ENCODE measurements at regions not wholly inside any gene's neighbourhood (a gene's known extent, or its start where the extent isn't known, plus 50 kb on each side); places are given as distances from the start of the nearest gene placed in this dataset.
A peak's percentile ranks its signal among the peaks of the same experiment; 100 is the strongest.
"Not testable (repeated sequence)": the region's sequence is repeated elsewhere in the genome, so short reads cannot be mapped to it uniquely, and the experiment has no call there.

- Histone ChIP-seq H3K27me3 (ENCODE audit: insufficient read depth, poor library complexity, severe bottlenecking) (no peaks in the 10 kb centered on the region), H3K4me3 (replicated peaks; ENCODE audit: insufficient read depth, low read length) (no peak overlapping the region), H3K27ac (replicated peaks) (no peak overlapping the region)
- no peak for TF ChIP-seq SPI1 (IDR thresholded peaks at IDR 0.05; ENCODE audit: borderline replicate concordance, low read depth)
- TF ChIP-seq, protein P1, sequence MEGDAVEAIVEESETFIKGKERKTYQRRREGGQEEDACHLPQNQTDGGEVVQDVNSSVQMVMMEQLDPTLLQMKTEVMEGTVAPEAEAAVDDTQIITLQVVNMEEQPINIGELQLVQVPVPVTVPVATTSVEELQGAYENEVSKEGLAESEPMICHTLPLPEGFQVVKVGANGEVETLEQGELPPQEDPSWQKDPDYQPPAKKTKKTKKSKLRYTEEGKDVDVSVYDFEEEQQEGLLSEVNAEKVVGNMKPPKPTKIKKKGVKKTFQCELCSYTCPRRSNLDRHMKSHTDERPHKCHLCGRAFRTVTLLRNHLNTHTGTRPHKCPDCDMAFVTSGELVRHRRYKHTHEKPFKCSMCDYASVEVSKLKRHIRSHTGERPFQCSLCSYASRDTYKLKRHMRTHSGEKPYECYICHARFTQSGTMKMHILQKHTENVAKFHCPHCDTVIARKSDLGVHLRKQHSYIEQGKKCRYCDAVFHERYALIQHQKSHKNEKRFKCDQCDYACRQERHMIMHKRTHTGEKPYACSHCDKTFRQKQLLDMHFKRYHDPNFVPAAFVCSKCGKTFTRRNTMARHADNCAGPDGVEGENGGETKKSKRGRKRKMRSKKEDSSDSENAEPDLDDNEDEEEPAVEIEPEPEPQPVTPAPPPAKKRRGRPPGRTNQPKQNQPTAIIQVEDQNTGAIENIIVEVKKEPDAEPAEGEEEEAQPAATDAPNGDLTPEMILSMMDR (IDR thresholded peaks at IDR 0.05; ENCODE audit: insufficient read depth, low read length), result peak; percentile 45
- no peak for DNase-seq (ENCODE audit: low read depth in 1 of 2, low spot score in 1 of 2)
Measured at GRCh38 chr10:51010977-51011376, 63.3 kb upstream of the PRKG1 start.

DNA sequence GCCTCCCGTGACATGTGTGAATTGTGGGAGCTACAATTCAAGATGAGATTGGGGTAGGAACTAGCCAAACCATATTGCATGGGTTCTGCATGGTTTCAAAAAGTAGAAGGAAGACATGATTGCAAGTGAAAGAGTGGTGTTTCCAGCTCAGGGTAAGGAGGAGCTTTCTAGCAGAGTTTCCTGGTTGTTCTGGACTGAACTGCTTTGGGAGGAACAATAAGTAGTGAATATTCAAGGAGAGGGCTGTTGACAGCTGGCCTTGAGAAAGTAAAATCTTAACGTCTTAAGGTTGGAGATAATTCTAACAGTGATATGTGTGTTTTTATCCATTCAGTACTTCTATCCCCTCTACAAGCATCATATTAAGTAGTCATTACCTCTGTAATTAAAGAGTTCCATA, 62.2 kb upstream of the PRKG1 start:
- DNase-seq (ENCODE audit: low read depth in 1 of 2, low spot score in 1 of 2), result no peak
- no peak overlapping the region for H3K27ac ChIP-seq (replicated peaks)
- no peaks in the 10 kb centered on the region for H3K27me3 ChIP-seq (ENCODE audit: insufficient read depth, poor library complexity, severe bottlenecking)

GRCh38 chr10:51014680-51015389, 59.5 kb upstream of the PRKG1 start:
- no peak for TF ChIP-seq GABPA (IDR thresholded peaks at IDR 0.05; ENCODE audit: low read depth)
- no peak for TF ChIP-seq POLR2AphosphoS5 (IDR thresholded peaks at IDR 0.05; ENCODE audit: low read depth)
- TF ChIP-seq, protein P2, sequence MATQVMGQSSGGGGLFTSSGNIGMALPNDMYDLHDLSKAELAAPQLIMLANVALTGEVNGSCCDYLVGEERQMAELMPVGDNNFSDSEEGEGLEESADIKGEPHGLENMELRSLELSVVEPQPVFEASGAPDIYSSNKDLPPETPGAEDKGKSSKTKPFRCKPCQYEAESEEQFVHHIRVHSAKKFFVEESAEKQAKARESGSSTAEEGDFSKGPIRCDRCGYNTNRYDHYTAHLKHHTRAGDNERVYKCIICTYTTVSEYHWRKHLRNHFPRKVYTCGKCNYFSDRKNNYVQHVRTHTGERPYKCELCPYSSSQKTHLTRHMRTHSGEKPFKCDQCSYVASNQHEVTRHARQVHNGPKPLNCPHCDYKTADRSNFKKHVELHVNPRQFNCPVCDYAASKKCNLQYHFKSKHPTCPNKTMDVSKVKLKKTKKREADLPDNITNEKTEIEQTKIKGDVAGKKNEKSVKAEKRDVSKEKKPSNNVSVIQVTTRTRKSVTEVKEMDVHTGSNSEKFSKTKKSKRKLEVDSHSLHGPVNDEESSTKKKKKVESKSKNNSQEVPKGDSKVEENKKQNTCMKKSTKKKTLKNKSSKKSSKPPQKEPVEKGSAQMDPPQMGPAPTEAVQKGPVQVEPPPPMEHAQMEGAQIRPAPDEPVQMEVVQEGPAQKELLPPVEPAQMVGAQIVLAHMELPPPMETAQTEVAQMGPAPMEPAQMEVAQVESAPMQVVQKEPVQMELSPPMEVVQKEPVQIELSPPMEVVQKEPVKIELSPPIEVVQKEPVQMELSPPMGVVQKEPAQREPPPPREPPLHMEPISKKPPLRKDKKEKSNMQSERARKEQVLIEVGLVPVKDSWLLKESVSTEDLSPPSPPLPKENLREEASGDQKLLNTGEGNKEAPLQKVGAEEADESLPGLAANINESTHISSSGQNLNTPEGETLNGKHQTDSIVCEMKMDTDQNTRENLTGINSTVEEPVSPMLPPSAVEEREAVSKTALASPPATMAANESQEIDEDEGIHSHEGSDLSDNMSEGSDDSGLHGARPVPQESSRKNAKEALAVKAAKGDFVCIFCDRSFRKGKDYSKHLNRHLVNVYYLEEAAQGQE (IDR thresholded peaks at IDR 0.05; ENCODE audit: insufficient replicate concordance, low read depth), result no peak
- no peak for TF ChIP-seq SPI1 (IDR thresholded peaks at IDR 0.05; ENCODE audit: borderline replicate concordance, low read depth)
- TF ChIP-seq, protein P1 (IDR thresholded peaks at IDR 0.05; ENCODE audit: insufficient read depth, low read length), result no peak
- no peak overlapping the region for H3K27ac ChIP-seq (replicated peaks)
- H3K27me3 ChIP-seq (ENCODE audit: insufficient read depth, poor library complexity, severe bottlenecking), result no peaks in the 10 kb centered on the region
- DNase-seq (ENCODE audit: low read depth in 1 of 2, low spot score in 1 of 2), result no peak
- no peak overlapping the region for H3K4me3 ChIP-seq (replicated peaks; ENCODE audit: insufficient read depth, low read length)

More for the DNA sequence above, 62.2 kb upstream of the PRKG1 start:
- TF ChIP-seq, protein P2 (IDR thresholded peaks at IDR 0.05; ENCODE audit: insufficient replicate concordance, low read depth), result no peak
- TF ChIP-seq POLR2AphosphoS5 (IDR thresholded peaks at IDR 0.05; ENCODE audit: low read depth), result no peak
- TF ChIP-seq GABPA (IDR thresholded peaks at IDR 0.05; ENCODE audit: low read depth), result no peak
- TF ChIP-seq, protein P1 (IDR thresholded peaks at IDR 0.05; ENCODE audit: insufficient read depth, low read length), result no peak
- TF ChIP-seq SPI1 (IDR thresholded peaks at IDR 0.05; ENCODE audit: borderline replicate concordance, low read depth), result no peak
- H3K4me3 ChIP-seq (replicated peaks; ENCODE audit: insufficient read depth, low read length), result no peak overlapping the region

- not testable (repeated sequence) for H3K27ac ChIP-seq (replicated peaks); H3K4me3 ChIP-seq (replicated peaks; ENCODE audit: insufficient read depth, low read length); H3K27me3 ChIP-seq (ENCODE audit: insufficient read depth, poor library complexity, severe bottlenecking); DNase-seq (ENCODE audit: low read depth in 1 of 2, low spot score in 1 of 2)
Measured at GRCh38 chr10:51015390-51015754, 58.9 kb upstream of the PRKG1 start.
